Peyer's patch (tissue), 4 donors: ENCODE measurements at regions not wholly inside any gene's neighbourhood (a gene's known extent, or its start where the extent isn't known, plus 50 kb on each side); places are given as distances from the start of the nearest gene placed in this dataset.

Source experiments
- CTCF ChIP-seq, 6 experiments: fragments of 450-650 bp in 4 of 6; fragments of 200-600 bp in 2 of 6; sonication (generic) in 1 of 6; IDR thresholded peaks; one replicate each; pipeline ENCODE4 v1.5.1; 2017 to 2019; ENCODE audit warnings: antibody characterized with exemption in 6 of 6, mild to moderate bottlenecking in 3 of 6, moderate library complexity in 1 of 6
- POLR2A ChIP-seq, 2 donors: fragments of 450-650 bp; IDR thresholded peaks; one replicate each; pipeline ENCODE4 v1.5.1; 2017; ENCODE audit warnings: antibody characterized with exemption in 2 of 2, mild to moderate bottlenecking in 2 of 2, moderate library complexity in 2 of 2

DNA sequence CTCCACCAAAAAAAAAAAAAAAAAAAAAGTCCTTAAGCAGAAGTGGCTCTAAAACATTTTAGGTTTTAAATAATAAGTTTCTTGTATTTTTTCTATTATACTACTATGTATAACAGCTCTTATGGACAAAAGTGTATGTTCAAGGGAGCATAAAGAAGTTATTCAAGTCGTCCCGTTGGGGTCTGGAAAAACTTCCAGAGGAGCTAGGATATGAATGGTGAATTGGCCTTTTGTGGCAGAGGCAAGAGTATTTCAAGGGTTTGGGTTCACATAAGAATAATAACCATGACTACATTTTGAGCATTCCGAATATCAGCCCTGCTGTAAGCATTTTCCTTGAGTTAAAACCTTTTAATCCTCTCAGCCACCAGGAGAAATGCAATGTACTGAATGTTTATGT lies 50.6 kb upstream of the ARHGAP42 start:
- TF ChIP-seq CTCF (IDR thresholded peaks at IDR 0.05), result no peak
- TF ChIP-seq POLR2A (IDR thresholded peaks at IDR 0.05), result no peak
